Tibial nerve (tissue), 4 donors: ENCODE measurements at regions not wholly inside any gene's neighbourhood (a gene's known extent, or its start where the extent isn't known, plus 50 kb on each side); places are given as distances from the start of the nearest gene placed in this dataset.

Experiments
- DNase-seq, 2 donors: peaks; one replicate each; pipeline ENCODE4 v3.0.0-alpha.2; 2019; ENCODE audit warnings: low spot score in 2 of 2
- H3K27ac ChIP-seq, 4 donors: fragments of 200-600 bp; sonication (generic) in 3 of 4; one replicate each; pipeline ENCODE4 v1.5.1; 2017 to 2019; ENCODE audit warnings: mild to moderate bottlenecking in 1 of 4
- H3K27me3 ChIP-seq, 2 donors: fragments of 200-600 bp; sonication (generic) in 1 of 2; one replicate each; pipeline versions ENCODE4 v1.5.1 to v1.6.0; 2017 to 2019
- H3K36me3 ChIP-seq, 3 donors: fragments of 200-600 bp; sonication (generic); one replicate each; pipeline ENCODE4 v1.5.1; 2018 to 2019
- H3K4me1 ChIP-seq, 4 donors: fragments of 200-600 bp; sonication (generic) in 3 of 4; one replicate each; pipeline ENCODE4 v1.5.1; 2017 to 2019
- H3K4me3 ChIP-seq, 4 donors: fragments of 200-600 bp; sonication (generic) in 3 of 4; one replicate each; pipeline ENCODE4 v1.5.1; 2017 to 2019; ENCODE audit warnings: mild to moderate bottlenecking in 1 of 4, moderate library complexity in 1 of 4
- H3K9me3 ChIP-seq, 4 donors: fragments of 200-600 bp; sonication (generic) in 3 of 4; one replicate each; pipeline ENCODE4 v1.5.1; 2017 to 2019
- EP300 ChIP-seq, 2 donors: sonication (generic); formaldehyde crosslinking; IDR thresholded peaks; one replicate each; pipeline ENCODE4 v1.6.1; 2017; ENCODE audit warnings: antibody characterized with exemption in 2 of 2, mild to moderate bottlenecking in 1 of 2
- POLR2A ChIP-seq, 2 donors: fragments of 450-650 bp; IDR thresholded peaks; one replicate each; pipeline ENCODE4 v1.6.1; 2017; ENCODE audit warnings: antibody characterized with exemption in 2 of 2, mild to moderate bottlenecking in 2 of 2, moderate library complexity in 2 of 2
- WGBS, 2 donors: methylation state at CpG; one replicate each; pipeline ENCODE4 v1.1.5; 2018; 5-methylcytosine and 5-hydroxymethylcytosine counted together
- TF ChIP-seq, protein P1 (sequence below), 5 experiments: fragments of 200-600 bp in 3 of 5; fragments of 450-650 bp in 2 of 5; sonication (generic) in 3 of 5; IDR thresholded peaks; one replicate each; pipeline ENCODE4 v1.5.1; 2016 to 2019; ENCODE audit warnings: antibody characterized with exemption in 5 of 5, mild to moderate bottlenecking in 3 of 5, moderate library complexity in 2 of 5

- TF ChIP-seq POLR2A (IDR thresholded peaks at IDR 0.05) = no peak
- TF ChIP-seq, protein P1, sequence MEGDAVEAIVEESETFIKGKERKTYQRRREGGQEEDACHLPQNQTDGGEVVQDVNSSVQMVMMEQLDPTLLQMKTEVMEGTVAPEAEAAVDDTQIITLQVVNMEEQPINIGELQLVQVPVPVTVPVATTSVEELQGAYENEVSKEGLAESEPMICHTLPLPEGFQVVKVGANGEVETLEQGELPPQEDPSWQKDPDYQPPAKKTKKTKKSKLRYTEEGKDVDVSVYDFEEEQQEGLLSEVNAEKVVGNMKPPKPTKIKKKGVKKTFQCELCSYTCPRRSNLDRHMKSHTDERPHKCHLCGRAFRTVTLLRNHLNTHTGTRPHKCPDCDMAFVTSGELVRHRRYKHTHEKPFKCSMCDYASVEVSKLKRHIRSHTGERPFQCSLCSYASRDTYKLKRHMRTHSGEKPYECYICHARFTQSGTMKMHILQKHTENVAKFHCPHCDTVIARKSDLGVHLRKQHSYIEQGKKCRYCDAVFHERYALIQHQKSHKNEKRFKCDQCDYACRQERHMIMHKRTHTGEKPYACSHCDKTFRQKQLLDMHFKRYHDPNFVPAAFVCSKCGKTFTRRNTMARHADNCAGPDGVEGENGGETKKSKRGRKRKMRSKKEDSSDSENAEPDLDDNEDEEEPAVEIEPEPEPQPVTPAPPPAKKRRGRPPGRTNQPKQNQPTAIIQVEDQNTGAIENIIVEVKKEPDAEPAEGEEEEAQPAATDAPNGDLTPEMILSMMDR (IDR thresholded peaks at IDR 0.05) = peak in 1 of 5 experiments; percentile 12
- peak; percentile 29 to 76 for TF ChIP-seq EP300 (IDR thresholded peaks at IDR 0.05)
- Histone ChIP-seq H3K4me3 (no peak overlapping the region), H3K27me3 (no peaks in the 10 kb centered on the region), H3K27ac (peak overlapping the region; percentile 54 to 84 (median 78)), H3K9me3 (no peaks in the 10 kb centered on the region), H3K36me3 (no peaks in the 10 kb centered on the region), H3K4me1 (peaks cover 0 to 29% (median 12%) of the 10 kb centered on the region in 4 donors)
- 9 to 11% methylated on average over 8 of the region's 8 CpGs for WGBS, 2 donors
- DNase-seq = peak; percentile 26 to 57
Observed at GRCh38 chr12:46473634-46474329, 101.2 kb upstream of the SLC38A2 start.

- H3K9me3 ChIP-seq = no peaks in the 10 kb centered on the region
- peak overlapping the region; percentile 54 to 84 (median 78) for H3K27ac ChIP-seq
- no peak overlapping the region for H3K4me3 ChIP-seq
- TF ChIP-seq, protein P1 (IDR thresholded peaks at IDR 0.05) = no peak
- no peak for TF ChIP-seq POLR2A (IDR thresholded peaks at IDR 0.05)
- TF ChIP-seq EP300 (IDR thresholded peaks at IDR 0.05) = no peak
- H3K36me3 ChIP-seq = no peaks in the 10 kb centered on the region
- peaks cover 0 to 29% (median 12%) of the 10 kb centered on the region in 4 donors for H3K4me1 ChIP-seq
- 46 to 52% methylated on average over 4 of the region's 4 CpGs for whole genome bisulfite sequencing, 2 donors
- no peaks in the 10 kb centered on the region for H3K27me3 ChIP-seq
- no peak for DNase-seq
Observed at GRCh38 chr12:46472893-46473633, 100.5 kb upstream of the SLC38A2 start.

GRCh38 chr12:46472144-46472705 lies 99.7 kb upstream of the SLC38A2 start:
- Histone ChIP-seq H3K4me3 (no peak overlapping the region), H3K36me3 (no peaks in the 10 kb centered on the region), H3K27ac (peak overlapping the region in 3 of 4 donors; percentile 72 to 84 (median 84)), H3K9me3 (no peaks in the 10 kb centered on the region), H3K27me3 (no peaks in the 10 kb centered on the region), H3K4me1 (peaks cover 0 to 29% (median 12%) of the 10 kb centered on the region in 4 donors)
- WGBS, 2 donors = 79 to 84% methylated on average over 5 of the region's 5 CpGs
- TF ChIP-seq, protein P1 (IDR thresholded peaks at IDR 0.05) = no peak
- TF ChIP-seq POLR2A (IDR thresholded peaks at IDR 0.05) (no peak), EP300 (IDR thresholded peaks at IDR 0.05) (no peak)
- no peak for DNase-seq

DNA sequence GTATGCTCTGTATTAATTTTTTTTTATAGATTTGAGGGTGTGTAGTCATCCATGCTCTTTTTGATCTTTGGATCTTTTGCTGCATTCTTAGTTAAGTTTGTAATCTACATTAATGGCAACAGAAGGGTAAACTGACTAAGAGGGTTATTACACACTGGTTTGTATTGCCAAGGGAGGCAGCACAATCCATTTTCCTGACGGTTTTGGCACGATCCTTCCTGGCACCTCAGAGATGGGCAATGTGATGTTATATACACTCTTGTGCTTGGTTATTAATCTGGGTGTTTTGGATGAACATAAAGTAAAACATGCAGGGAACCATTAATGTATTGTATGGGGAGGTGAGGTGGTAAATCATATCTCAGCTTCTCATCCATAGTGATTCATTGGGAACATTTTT lies 98.8 kb upstream of the SLC38A2 start:
- Histone ChIP-seq H3K9me3 (no peaks in the 10 kb centered on the region), H3K36me3 (no peaks in the 10 kb centered on the region), H3K4me3 (no peak overlapping the region), H3K27me3 (no peaks in the 10 kb centered on the region), H3K4me1 (peaks cover 0 to 29% (median 12%) of the 10 kb centered on the region in 4 donors), H3K27ac (no peak overlapping the region)
- DNase-seq = no peak
- TF ChIP-seq, protein P1 (IDR thresholded peaks at IDR 0.05) = no peak
- TF ChIP-seq POLR2A (IDR thresholded peaks at IDR 0.05) = no peak
- no peak for TF ChIP-seq EP300 (IDR thresholded peaks at IDR 0.05)
- 85 to 86% methylated on average over 2 of the region's 2 CpGs for WGBS, 2 donors

- Histone ChIP-seq H3K27ac (no peak overlapping the region), H3K36me3 (no peaks in the 10 kb centered on the region), H3K27me3 (no peaks in the 10 kb centered on the region), H3K4me3 (no peak overlapping the region), H3K9me3 (no peaks in the 10 kb centered on the region), H3K4me1 (peaks cover 0 to 29% (median 12%) of the 10 kb centered on the region in 4 donors)
- no peak for DNase-seq
- 69 to 76% methylated on average over 1 of the region's 1 CpG for WGBS, 2 donors
- TF ChIP-seq EP300 (IDR thresholded peaks at IDR 0.05) = no peak
- TF ChIP-seq, protein P1 (IDR thresholded peaks at IDR 0.05) = no peak
- no peak for TF ChIP-seq POLR2A (IDR thresholded peaks at IDR 0.05)
Observed at GRCh38 chr12:46470975-46471374, 98.4 kb upstream of the SLC38A2 start.
